WTC11 (cell line): ENCODE measurements at regions not wholly inside any gene's neighbourhood (a gene's known extent, or its start where the extent isn't known, plus 50 kb on each side); places are given as distances from the start of the nearest gene placed in this dataset.

Experiments
- ATAC-seq: fragments of 200-7000 bp; cut with Tn5 transposase; 2 replicates; pipeline ENCODE4 v1.10.0; 2021; ENCODE audit warnings: mild to moderate bottlenecking, moderate library complexity
- CTCF ChIA-PET: fragments of 300-600 bp; sonication (Branson Sonifier 250); formaldehyde crosslinking; loops from one replicate; lab custom pipeline; 2021; ENCODE audit warnings: antibody characterized with exemption; lab: Charles Lee
- POLR2A ChIA-PET: fragments of 350-600 bp; sonication (Branson Sonifier 250); formaldehyde crosslinking; loops from one replicate; lab custom pipeline; 2021; ENCODE audit warnings: antibody characterized with exemption; lab: Charles Lee
- DNase-seq: peaks from one replicate; pipeline ENCODE4 v3.0.0; 2021; ENCODE audit warnings: low spot score
- H3K27ac Mint-ChIP-seq: 2 replicates; pipeline ENCODE4 v1.8.0; 2021; ENCODE audit warnings: mixed read lengths
- H3K27me3 Mint-ChIP-seq: 2 replicates; pipeline ENCODE4 v1.8.0; 2021; ENCODE audit warnings: low read depth, mild to moderate bottlenecking, moderate library complexity, mixed read lengths
- H3K36me3 Mint-ChIP-seq: 2 replicates; pipeline ENCODE4 v1.8.0; 2021; ENCODE audit warnings: mixed read lengths
- H3K4me1 Mint-ChIP-seq: 2 replicates; pipeline ENCODE4 v1.8.0; 2022; ENCODE audit warnings: mixed read lengths
- H3K4me3 Mint-ChIP-seq: 2 replicates; pipeline ENCODE4 v1.8.0; 2021; ENCODE audit warnings: mild to moderate bottlenecking, moderate library complexity, mixed read lengths
- H3K9me3 Mint-ChIP-seq: 2 replicates; pipeline ENCODE4 v1.8.0; 2021; ENCODE audit warnings: mixed read lengths
- ATF3 ChIP-seq: sonication (generic); formaldehyde crosslinking; conservative IDR thresholded peaks from 2 replicates; pipeline ENCODE4 v1.8.1; 2022; ENCODE audit warnings: mild to moderate bottlenecking, missing genetic modification reagents
- FOXK1 ChIP-seq: sonication (generic); formaldehyde crosslinking; IDR thresholded peaks from 2 replicates; pipeline ENCODE4 v1.8.0; 2022; ENCODE audit warnings: mild to moderate bottlenecking, moderate library complexity, missing genetic modification reagents
- GABPB1 ChIP-seq: sonication (generic); formaldehyde crosslinking; IDR thresholded peaks from 2 replicates; pipeline ENCODE4 v1.8.1; 2023; ENCODE audit warnings: mild to moderate bottlenecking, missing genetic modification reagents
- GTF2I ChIP-seq: fragments of 250-450 bp; sonication (Bioruptor Pico); conservative IDR thresholded peaks from 2 replicates; pipeline ENCODE4 v1.4.0; 2021; ENCODE audit warnings: mild to moderate bottlenecking
- OVOL2 ChIP-seq: fragments of 250-450 bp; sonication (Bioruptor Pico); IDR thresholded peaks from 2 replicates; pipeline ENCODE4 v1.9.0; 2021; ENCODE audit warnings: mild to moderate bottlenecking, borderline replicate concordance
- SMAD4 ChIP-seq: sonication (generic); formaldehyde crosslinking; IDR thresholded peaks from 2 replicates; pipeline ENCODE4 v1.8.0; 2022; ENCODE audit warnings: mild to moderate bottlenecking, missing genetic modification reagents
- SOX15 ChIP-seq: fragments of 250-450 bp; sonication (Bioruptor Pico); IDR thresholded peaks from 2 replicates; pipeline ENCODE4 v1.9.0; 2021; ENCODE audit warnings: mild to moderate bottlenecking
- TEAD1 ChIP-seq: sonication (generic); formaldehyde crosslinking; IDR thresholded peaks from 2 replicates; pipeline ENCODE4 v1.8.0; 2022; ENCODE audit warnings: mild to moderate bottlenecking, missing genetic modification reagents
- TP53 ChIP-seq: sonication (generic); formaldehyde crosslinking; IDR thresholded peaks from 2 replicates; pipeline ENCODE4 v1.8.1; 2023; ENCODE audit warnings: mild to moderate bottlenecking, missing genetic modification reagents
- ZNF263 ChIP-seq: sonication (generic); formaldehyde crosslinking; IDR thresholded peaks from 2 replicates; pipeline ENCODE4 v1.8.1; 2022; ENCODE audit warnings: low read depth, mild to moderate bottlenecking, moderate library complexity, missing genetic modification reagents
- ZNF396 ChIP-seq: fragments of 250-450 bp; sonication (Bioruptor Pico); IDR thresholded peaks from 2 replicates; pipeline ENCODE4 v1.8.0; 2021; ENCODE audit warnings: mild to moderate bottlenecking, moderate library complexity, borderline replicate concordance
- ZNF423 ChIP-seq: fragments of 250-450 bp; sonication (Bioruptor Pico); IDR thresholded peaks from 2 replicates; pipeline ENCODE4 v2.1.2; 2022; ENCODE audit warnings: mild to moderate bottlenecking, moderate library complexity
- TF ChIP-seq, protein P1 (sequence below): fragments of 250-450 bp; sonication (Bioruptor Pico); IDR thresholded peaks from 2 replicates; pipeline ENCODE4 v1.8.0; 2021; ENCODE audit warnings: mild to moderate bottlenecking
- TF ChIP-seq, protein P2 (sequence below): fragments of 250-450 bp; sonication (Bioruptor Pico); IDR thresholded peaks from 2 replicates; pipeline ENCODE4 v1.9.0; 2021; ENCODE audit warnings: mild to moderate bottlenecking
- TF ChIP-seq, protein P3 (sequence below): fragments of 250-450 bp; sonication (Bioruptor Pico); IDR thresholded peaks from 2 replicates; pipeline ENCODE4 v1.9.0; 2021; ENCODE audit warnings: mild to moderate bottlenecking, borderline replicate concordance

GRCh38 chrX:39677585-39677977, 420.2 kb downstream of the BCOR start (continued):
- TF ChIP-seq GTF2I (CRISPR knock-in tag) (no peak), SMAD4 (CRISPR knock-in tag) (no peak), ATF3 (no peak), SOX15 (CRISPR knock-in tag) (no peak)

GRCh38 chrX:39677978-39678791, 419.6 kb downstream of the BCOR start:
- Mint-ChIP-seq H3K27ac (no peak overlapping the region), H3K4me1 (peaks cover 8% of the 10 kb centered on the region), H3K9me3 (peaks cover 11% of the 10 kb centered on the region), H3K4me3 (no peak overlapping the region), H3K36me3 (peaks cover 7% of the 10 kb centered on the region), H3K27me3 (peaks cover 3% of the 10 kb centered on the region)
- POLR2A ChIA-PET = interaction anchor here (0.9 kb wide), 1 partner anchor 11 kb away, joined by 3 read pairs; no protein-coding TSS in a partner anchor
- ATAC-seq (no peak), DNase-seq (no peak)
- CTCF ChIA-PET = interaction anchor here (1.7 kb wide), 1 partner anchor 53 kb away, joined by 5 read pairs; no protein-coding TSS in a partner anchor
- TF ChIP-seq SMAD4 (CRISPR knock-in tag) (no peak), ZNF423 (no peak), SOX15 (CRISPR knock-in tag) (no peak), FOXK1 (no peak), ZNF396 (CRISPR knock-in tag) (no peak), ZNF263 (CRISPR knock-in tag) (no peak), GTF2I (CRISPR knock-in tag) (no peak), TP53 (CRISPR knock-in tag) (no peak), TEAD1 (CRISPR knock-in tag) (no peak), GABPB1 (CRISPR knock-in tag) (no peak), OVOL2 (CRISPR knock-in tag) (no peak)
- TF ChIP-seq, protein P1, sequence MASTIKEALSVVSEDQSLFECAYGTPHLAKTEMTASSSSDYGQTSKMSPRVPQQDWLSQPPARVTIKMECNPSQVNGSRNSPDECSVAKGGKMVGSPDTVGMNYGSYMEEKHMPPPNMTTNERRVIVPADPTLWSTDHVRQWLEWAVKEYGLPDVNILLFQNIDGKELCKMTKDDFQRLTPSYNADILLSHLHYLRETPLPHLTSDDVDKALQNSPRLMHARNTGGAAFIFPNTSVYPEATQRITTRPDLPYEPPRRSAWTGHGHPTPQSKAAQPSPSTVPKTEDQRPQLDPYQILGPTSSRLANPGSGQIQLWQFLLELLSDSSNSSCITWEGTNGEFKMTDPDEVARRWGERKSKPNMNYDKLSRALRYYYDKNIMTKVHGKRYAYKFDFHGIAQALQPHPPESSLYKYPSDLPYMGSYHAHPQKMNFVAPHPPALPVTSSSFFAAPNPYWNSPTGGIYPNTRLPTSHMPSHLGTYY (CRISPR knock-in tag) = no peak
- TF ChIP-seq, protein P2, sequence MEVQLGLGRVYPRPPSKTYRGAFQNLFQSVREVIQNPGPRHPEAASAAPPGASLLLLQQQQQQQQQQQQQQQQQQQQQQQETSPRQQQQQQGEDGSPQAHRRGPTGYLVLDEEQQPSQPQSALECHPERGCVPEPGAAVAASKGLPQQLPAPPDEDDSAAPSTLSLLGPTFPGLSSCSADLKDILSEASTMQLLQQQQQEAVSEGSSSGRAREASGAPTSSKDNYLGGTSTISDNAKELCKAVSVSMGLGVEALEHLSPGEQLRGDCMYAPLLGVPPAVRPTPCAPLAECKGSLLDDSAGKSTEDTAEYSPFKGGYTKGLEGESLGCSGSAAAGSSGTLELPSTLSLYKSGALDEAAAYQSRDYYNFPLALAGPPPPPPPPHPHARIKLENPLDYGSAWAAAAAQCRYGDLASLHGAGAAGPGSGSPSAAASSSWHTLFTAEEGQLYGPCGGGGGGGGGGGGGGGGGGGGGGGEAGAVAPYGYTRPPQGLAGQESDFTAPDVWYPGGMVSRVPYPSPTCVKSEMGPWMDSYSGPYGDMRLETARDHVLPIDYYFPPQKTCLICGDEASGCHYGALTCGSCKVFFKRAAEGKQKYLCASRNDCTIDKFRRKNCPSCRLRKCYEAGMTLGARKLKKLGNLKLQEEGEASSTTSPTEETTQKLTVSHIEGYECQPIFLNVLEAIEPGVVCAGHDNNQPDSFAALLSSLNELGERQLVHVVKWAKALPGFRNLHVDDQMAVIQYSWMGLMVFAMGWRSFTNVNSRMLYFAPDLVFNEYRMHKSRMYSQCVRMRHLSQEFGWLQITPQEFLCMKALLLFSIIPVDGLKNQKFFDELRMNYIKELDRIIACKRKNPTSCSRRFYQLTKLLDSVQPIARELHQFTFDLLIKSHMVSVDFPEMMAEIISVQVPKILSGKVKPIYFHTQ = no peak
- TF ChIP-seq, protein P3, sequence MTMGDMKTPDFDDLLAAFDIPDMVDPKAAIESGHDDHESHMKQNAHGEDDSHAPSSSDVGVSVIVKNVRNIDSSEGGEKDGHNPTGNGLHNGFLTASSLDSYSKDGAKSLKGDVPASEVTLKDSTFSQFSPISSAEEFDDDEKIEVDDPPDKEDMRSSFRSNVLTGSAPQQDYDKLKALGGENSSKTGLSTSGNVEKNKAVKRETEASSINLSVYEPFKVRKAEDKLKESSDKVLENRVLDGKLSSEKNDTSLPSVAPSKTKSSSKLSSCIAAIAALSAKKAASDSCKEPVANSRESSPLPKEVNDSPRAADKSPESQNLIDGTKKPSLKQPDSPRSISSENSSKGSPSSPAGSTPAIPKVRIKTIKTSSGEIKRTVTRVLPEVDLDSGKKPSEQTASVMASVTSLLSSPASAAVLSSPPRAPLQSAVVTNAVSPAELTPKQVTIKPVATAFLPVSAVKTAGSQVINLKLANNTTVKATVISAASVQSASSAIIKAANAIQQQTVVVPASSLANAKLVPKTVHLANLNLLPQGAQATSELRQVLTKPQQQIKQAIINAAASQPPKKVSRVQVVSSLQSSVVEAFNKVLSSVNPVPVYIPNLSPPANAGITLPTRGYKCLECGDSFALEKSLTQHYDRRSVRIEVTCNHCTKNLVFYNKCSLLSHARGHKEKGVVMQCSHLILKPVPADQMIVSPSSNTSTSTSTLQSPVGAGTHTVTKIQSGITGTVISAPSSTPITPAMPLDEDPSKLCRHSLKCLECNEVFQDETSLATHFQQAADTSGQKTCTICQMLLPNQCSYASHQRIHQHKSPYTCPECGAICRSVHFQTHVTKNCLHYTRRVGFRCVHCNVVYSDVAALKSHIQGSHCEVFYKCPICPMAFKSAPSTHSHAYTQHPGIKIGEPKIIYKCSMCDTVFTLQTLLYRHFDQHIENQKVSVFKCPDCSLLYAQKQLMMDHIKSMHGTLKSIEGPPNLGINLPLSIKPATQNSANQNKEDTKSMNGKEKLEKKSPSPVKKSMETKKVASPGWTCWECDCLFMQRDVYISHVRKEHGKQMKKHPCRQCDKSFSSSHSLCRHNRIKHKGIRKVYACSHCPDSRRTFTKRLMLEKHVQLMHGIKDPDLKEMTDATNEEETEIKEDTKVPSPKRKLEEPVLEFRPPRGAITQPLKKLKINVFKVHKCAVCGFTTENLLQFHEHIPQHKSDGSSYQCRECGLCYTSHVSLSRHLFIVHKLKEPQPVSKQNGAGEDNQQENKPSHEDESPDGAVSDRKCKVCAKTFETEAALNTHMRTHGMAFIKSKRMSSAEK (CRISPR knock-in tag) = no peak
